A549 (cell line): ENCODE measurements at regions not wholly inside any gene's neighbourhood (a gene's known extent, or its start where the extent isn't known, plus 50 kb on each side); places are given as distances from the start of the nearest gene placed in this dataset.

Experiments used
- ATAC-seq, 2 experiments: fragments of 200-7000 bp in 1 of 2; fragments of >200 bp in 1 of 2; cut with Nextera tagmentation in 1 of 2; cut with Tn5 transposase in 1 of 2; 3 replicates each; pipeline versions ENCODE4 v1.8.0 to v1.9.1; 2018 to 2020; ENCODE audit warnings: mild to moderate bottlenecking in 1 of 2, moderate library complexity in 1 of 2
- CTCF ChIA-PET: fragments of 300-600 bp; sonication (Branson Sonifier 250); formaldehyde crosslinking; extraction: SDS; loops from one replicate; lab custom pipeline; 2021; ENCODE audit warnings: antibody characterized with exemption, inconsistent platforms; lab: Yijun Ruan, JAX
- POLR2A ChIA-PET: fragments of 350-600 bp; formaldehyde crosslinking; extraction: SDS; loops from one replicate; lab custom pipeline; 2021; ENCODE audit warnings: antibody characterized with exemption, inconsistent platforms; lab: Yijun Ruan, JAX
- DNase-seq, 2 experiments: peaks; one replicate each; pipeline versions ENCODE4 v3.0.0 to v3.0.0-alpha.2; 2011 to 2016; ENCODE audit warnings: low read depth in 1 of 2, low spot score in 1 of 2
- FAIRE-seq: peaks from 2 replicates; lab custom pipeline; 2011; peaks lifted over from hg19 to GRCh38; lab: Jason Lieb, UNC
- H3K27ac ChIP-seq, 2 experiments: fragments of >200 bp; sonication (Bioruptor Twin); formaldehyde crosslinking; 3 replicates each; pipeline ENCODE4 v1.5.1; 2016 to 2017
- H3K4me1 ChIP-seq: fragments of >200 bp; sonication (Bioruptor Twin); formaldehyde crosslinking; 3 replicates; pipeline ENCODE4 v1.6.1; 2016
- H3K4me2 ChIP-seq: fragments of >200 bp; sonication (Bioruptor Twin); formaldehyde crosslinking; 3 replicates; pipeline ENCODE4 v1.6.1; 2016
- H3K4me3 ChIP-seq: fragments of >200 bp; sonication (Bioruptor Twin); formaldehyde crosslinking; 3 replicates; pipeline ENCODE4 v1.5.1; 2016
- H3K9me3 ChIP-seq: fragments of >200 bp; sonication (Bioruptor Twin); formaldehyde crosslinking; 3 replicates; pipeline ENCODE4 v1.6.1; 2016
- BCL3 ChIP-seq: fragments of >200 bp; sonication (Bioruptor Twin); formaldehyde crosslinking; IDR thresholded peaks from 3 replicates; pipeline ENCODE4 v1.6.1; 2016
- CBX2 ChIP-seq: fragments of 200-600 bp; sonication (generic); IDR thresholded peaks from 2 replicates; pipeline ENCODE4 v1.6.1; 2016; ENCODE audit warnings: low read depth, mild to moderate bottlenecking, borderline replicate concordance
- CEBPB ChIP-seq, 2 experiments: fragments of >200 bp in 1 of 2; sonication (Bioruptor Twin) in 1 of 2; formaldehyde crosslinking in 1 of 2; IDR thresholded peaks; 2 replicates each; pipeline ENCODE4 v1.6.1; 2012 to 2016
- ESRRA ChIP-seq: fragments of 150-350 bp; IDR thresholded peaks from 2 replicates; pipeline ENCODE4 v1.6.1; 2014; ENCODE audit warnings: mild to moderate bottlenecking, low read length, borderline replicate concordance
- FOSB ChIP-seq: fragments of 250-450 bp; sonication (Bioruptor Pico); IDR thresholded peaks from 2 replicates; pipeline ENCODE4 v1.5.0; 2020; ENCODE audit warnings: mild to moderate bottlenecking, moderate library complexity
- FOSL2 ChIP-seq, 2 experiments: fragments of 450-650 bp in 1 of 2; fragments of >200 bp in 1 of 2; sonication (Bioruptor Twin) in 1 of 2; formaldehyde crosslinking; IDR thresholded peaks; 2 replicates each; pipeline versions ENCODE4 v1.5.0 to v1.6.1; 2016 to 2020; ENCODE audit warnings: mild to moderate bottlenecking in 1 of 2, moderate library complexity in 1 of 2
- FOXS1 ChIP-seq: fragments of 250-450 bp; sonication (Bioruptor Pico); IDR thresholded peaks from 2 replicates; pipeline ENCODE4 v1.5.0; 2020; ENCODE audit warnings: mild to moderate bottlenecking, moderate library complexity
- HEYL ChIP-seq: fragments of 250-450 bp; sonication (Bioruptor Pico); IDR thresholded peaks from 2 replicates; pipeline ENCODE4 v1.8.0; 2021; ENCODE audit warnings: mild to moderate bottlenecking, moderate library complexity
- HMGXB4 ChIP-seq: fragments of 250-450 bp; sonication (Bioruptor Pico); IDR thresholded peaks from 2 replicates; pipeline ENCODE4 v1.5.0; 2021; ENCODE audit warnings: mild to moderate bottlenecking, moderate library complexity, borderline replicate concordance
- HOXA7 ChIP-seq: fragments of 250-450 bp; sonication (Bioruptor Pico); IDR thresholded peaks from 2 replicates; pipeline ENCODE4 v1.5.0; 2020; ENCODE audit warnings: mild to moderate bottlenecking, moderate library complexity
- HOXB5 ChIP-seq: fragments of 250-450 bp; sonication (Bioruptor Pico); IDR thresholded peaks from 2 replicates; pipeline ENCODE4 v1.5.0; 2020; ENCODE audit warnings: mild to moderate bottlenecking, moderate library complexity
- JUN ChIP-seq, 2 experiments: fragments of >200 bp; sonication (Bioruptor Twin); formaldehyde crosslinking; IDR thresholded peaks; 2 replicates in 1 of 2; 3 replicates in 1 of 2; pipeline ENCODE4 v1.6.1; 2016 to 2017
- NFE2L2 ChIP-seq: fragments of 150-350 bp; conservative IDR thresholded peaks from 2 replicates; pipeline ENCODE4 v1.6.1; 2014; ENCODE audit warnings: low read length
- NPAS2 ChIP-seq: fragments of 250-450 bp; sonication (Bioruptor Pico); IDR thresholded peaks from 2 replicates; pipeline ENCODE4 v1.8.0; 2022; ENCODE audit warnings: mild to moderate bottlenecking, moderate library complexity, borderline replicate concordance
- NR3C1 ChIP-seq: fragments of >200 bp; sonication (Bioruptor Twin); formaldehyde crosslinking; IDR thresholded peaks from 3 replicates; pipeline ENCODE4 v1.6.1; 2017
- PHF8 ChIP-seq: fragments of 200-600 bp; sonication (generic); IDR thresholded peaks from 2 replicates; pipeline ENCODE4 v1.6.1; 2016; ENCODE audit warnings: low read depth, mild to moderate bottlenecking, antibody characterized with exemption, moderate library complexity, borderline replicate concordance
- POLR2A ChIP-seq: IDR thresholded peaks from 2 replicates; pipeline ENCODE4 v1.6.1; 2012; ENCODE audit warnings: mild to moderate bottlenecking, low read length
- RCOR1 ChIP-seq: fragments of 150-350 bp; IDR thresholded peaks from 2 replicates; pipeline ENCODE4 v1.6.1; 2014; ENCODE audit warnings: antibody characterized with exemption, low read length, low read depth
- RNF2 ChIP-seq: fragments of 200-600 bp; sonication (generic); IDR thresholded peaks from 2 replicates; pipeline ENCODE4 v1.6.1; 2016; ENCODE audit warnings: low read depth, mild to moderate bottlenecking, antibody characterized with exemption, moderate library complexity, borderline replicate concordance
- SMC3 ChIP-seq: fragments of >200 bp; sonication (Bioruptor Twin); formaldehyde crosslinking; IDR thresholded peaks from 3 replicates; pipeline ENCODE4 v1.6.1; 2018; ENCODE audit warnings: inconsistent platforms
- SREBF2 ChIP-seq: fragments of 450-650 bp; IDR thresholded peaks from 2 replicates; pipeline ENCODE4 v1.6.1; 2014; ENCODE audit warnings: mild to moderate bottlenecking, moderate library complexity
- TFCP2L1 ChIP-seq: fragments of 250-450 bp; sonication (Bioruptor Pico); IDR thresholded peaks from 2 replicates; pipeline ENCODE4 v1.5.0; 2021; ENCODE audit warnings: mild to moderate bottlenecking
- USF2 ChIP-seq: fragments of 450-650 bp; IDR thresholded peaks from 2 replicates; pipeline ENCODE4 v1.6.1; 2014; ENCODE audit warnings: antibody characterized with exemption
- ZNF302 ChIP-seq: fragments of 250-450 bp; sonication (Bioruptor Pico); IDR thresholded peaks from 2 replicates; pipeline ENCODE4 v1.9.0; 2021; ENCODE audit warnings: inconsistent platforms, mild to moderate bottlenecking, moderate library complexity
- WGBS: methylation state at CpG from one replicate; pipeline ENCODE4 v1.1.6; 2017; ENCODE audit errors: missing lambda C conversion rate; 5-methylcytosine and 5-hydroxymethylcytosine counted together

- ATAC-seq (no peak), DNase-seq (no peak), FAIRE-seq (no peak)
- no peaks in the 10 kb centered on the region for H3K9me3 ChIP-seq
- no peak overlapping the region for H3K27ac ChIP-seq
- ChIA-PET CTCF (no interaction called here), POLR2A (no interaction called here)
- H3K4me3 ChIP-seq = no peak overlapping the region
- TF ChIP-seq NR3C1 (no peak), SMC3 (no peak), NFE2L2 (no peak), HOXA7 (CRISPR knock-in tag) (no peak), USF2 (no peak), TFCP2L1 (CRISPR knock-in tag) (no peak), FOSB (CRISPR knock-in tag) (no peak), CBX2 (no peak), HOXB5 (no peak), JUN (IDR thresholded peaks at IDR 0.05) (no peak), BCL3 (no peak), POLR2A (no peak), ZNF302 (CRISPR knock-in tag) (no peak), SREBF2 (no peak), HMGXB4 (CRISPR knock-in tag) (no peak), PHF8 (no peak), RNF2 (no peak)
- WGBS = 85% methylated on average over 1 of the region's 1 CpG
- H3K4me1 ChIP-seq = no peaks in the 10 kb centered on the region
- no peak overlapping the region for H3K4me2 ChIP-seq
Measured at GRCh38 chr13:73954808-73955207, 179.4 kb downstream of the KLF12 start.

DNA sequence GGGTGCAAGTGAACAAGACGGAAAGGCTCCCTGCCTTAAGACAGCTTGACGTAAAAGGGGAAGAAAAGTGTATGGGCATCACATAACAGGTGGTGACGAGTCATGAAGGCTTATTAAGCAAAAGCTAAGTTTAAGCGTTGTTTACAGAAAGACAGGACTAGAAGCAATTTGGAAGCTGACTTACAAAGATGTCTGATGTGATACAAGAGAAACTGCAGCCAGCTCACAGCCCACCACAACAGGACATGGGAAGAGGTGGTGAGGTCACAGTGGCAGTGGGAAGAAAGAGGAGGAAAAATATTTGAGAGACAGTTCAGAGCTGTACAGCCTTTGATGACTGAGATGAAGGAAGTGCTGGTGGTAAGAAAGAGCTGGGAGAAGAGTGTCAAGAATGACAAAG lies 181.6 kb downstream of the KLF12 start:
- Histone ChIP-seq H3K27ac (no peak overlapping the region), H3K9me3 (no peaks in the 10 kb centered on the region), H3K4me3 (no peak overlapping the region), H3K4me1 (no peaks in the 10 kb centered on the region), H3K4me2 (no peak overlapping the region)
- FAIRE-seq (no peak), ATAC-seq (no peak), DNase-seq (no peak)
- POLR2A ChIA-PET = no interaction called here
- TF ChIP-seq HMGXB4 (CRISPR knock-in tag) (no peak), BCL3 (no peak), RCOR1 (no peak), NPAS2 (CRISPR knock-in tag) (no peak), JUN (IDR thresholded peaks at IDR 0.05) (no peak), CEBPB (IDR thresholded peaks at IDR 0.05) (no peak), FOSL2 (IDR thresholded peaks at IDR 0.05) (no peak), FOSL2 (CRISPR knock-in tag; IDR thresholded peaks at IDR 0.05) (no peak), HEYL (CRISPR knock-in tag) (no peak), ESRRA (no peak), FOSB (CRISPR knock-in tag) (no peak), USF2 (no peak), FOXS1 (no peak)
- CTCF ChIA-PET = no interaction called here
- WGBS = 93% methylated on average over 4 of the region's 4 CpGs
